AG10803 (cell line): ENCODE measurements at regions not wholly inside any gene's neighbourhood (a gene's known extent, or its start where the extent isn't known, plus 50 kb on each side); places are given as distances from the start of the nearest gene placed in this dataset.

Source experiments
- DNase-seq: peaks from one replicate; pipeline ENCODE4 v3.0.0; 2010; ENCODE audit warnings: low read depth
- H3K4me3 ChIP-seq: 2 replicates; pipeline ENCODE4 v1.5.1; 2011; ENCODE audit warnings: mild to moderate bottlenecking, low read length, control low read depth
- CTCF ChIP-seq: conservative IDR thresholded peaks from 2 replicates; pipeline ENCODE4 v1.5.1; 2011; ENCODE audit warnings: mild to moderate bottlenecking, low read length, control low read depth, inconsistent platforms

GRCh38 chr11:116274521-116274920 is 498.3 kb downstream of the BUD13 start:
- H3K4me3 ChIP-seq = no peak overlapping the region
- no peak for TF ChIP-seq CTCF
- no peak for DNase-seq

- no peak for DNase-seq
- no peak overlapping the region for H3K4me3 ChIP-seq
- no peak for TF ChIP-seq CTCF
Observed at GRCh38 chr11:116272181-116272789, 500.5 kb downstream of the BUD13 start.

- TF ChIP-seq CTCF = no peak
- no peak overlapping the region for H3K4me3 ChIP-seq
- DNase-seq = no peak
Observed at GRCh38 chr11:116271479-116271878, 501.3 kb downstream of the BUD13 start.

GRCh38 chr11:116267146-116267545 is 505.6 kb downstream of the BUD13 start:
- DNase-seq = no peak
- TF ChIP-seq CTCF = no peak
- no peak overlapping the region for H3K4me3 ChIP-seq

GRCh38 chr11:116263770-116264169 is 509.0 kb downstream of the BUD13 start:
- no peak for DNase-seq
- TF ChIP-seq CTCF = no peak
- H3K4me3 ChIP-seq = no peak overlapping the region

- H3K4me3 ChIP-seq = no peak overlapping the region
- DNase-seq = no peak
- TF ChIP-seq CTCF = no peak
Observed at GRCh38 chr11:116263019-116263418, 509.8 kb downstream of the BUD13 start.

- no peak for TF ChIP-seq CTCF
- no peak overlapping the region for H3K4me3 ChIP-seq
Observed at GRCh38 chr11:116262370-116262769, 510.4 kb downstream of the BUD13 start.

More at GRCh38 chr11:116262370-116262769, 510.4 kb downstream of the BUD13 start:
- no peak for DNase-seq
